NB4 (cell line): ENCODE measurements at regions not wholly inside any gene's neighbourhood (a gene's known extent, or its start where the extent isn't known, plus 50 kb on each side); places are given as distances from the start of the nearest gene placed in this dataset.
A peak's percentile ranks its signal among the peaks of the same experiment; 100 is the strongest.

ENCODE experiments used
- DNase-seq: peaks from one replicate; pipeline ENCODE4 v3.0.0; 2010; ENCODE audit warnings: low read depth
- H3K4me3 ChIP-seq: one replicate; pipeline ENCODE4 v1.5.1; 2011; ENCODE audit warnings: mild to moderate bottlenecking, low read depth, low read length, moderate library complexity
- MYC ChIP-seq: IDR thresholded peaks from 2 replicates; pipeline ENCODE4 v1.6.1; 2011; ENCODE audit warnings: low read depth, low read length
- POLR2A ChIP-seq: IDR thresholded peaks from 2 replicates; pipeline ENCODE4 v1.6.1; 2011; ENCODE audit warnings: mild to moderate bottlenecking; ENCODE audit not compliant: insufficient read length; ENCODE audit errors: extremely low read depth
- TF ChIP-seq, protein P1 (sequence below): IDR thresholded peaks from one replicate; pipeline ENCODE4 v1.5.1; 2012; ENCODE audit warnings: low read depth, low read length
- TF ChIP-seq, protein P2 (sequence below): IDR thresholded peaks from 2 replicates; pipeline ENCODE4 v1.6.1; 2011; ENCODE audit warnings: low read depth, low read length

DNA sequence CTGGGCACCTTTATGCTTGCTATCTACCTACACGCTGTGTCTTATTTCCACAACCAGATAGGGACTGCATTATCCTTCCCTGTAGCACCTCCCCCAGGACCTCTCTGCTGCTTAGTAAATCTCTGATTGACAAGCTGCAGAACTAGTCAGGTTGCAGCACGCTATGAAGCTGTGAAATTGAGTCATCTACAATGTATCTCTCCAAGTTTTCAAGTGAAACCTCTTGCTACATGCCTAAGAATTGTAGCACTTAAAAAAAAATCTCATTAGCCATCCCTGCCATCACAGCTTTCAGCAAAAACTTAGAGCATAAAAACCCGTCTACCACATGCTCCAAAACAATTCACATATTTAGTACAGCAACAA lies 69.7 kb upstream of the FGFR2 start:
- no peak for DNase-seq
- TF ChIP-seq, protein P1, sequence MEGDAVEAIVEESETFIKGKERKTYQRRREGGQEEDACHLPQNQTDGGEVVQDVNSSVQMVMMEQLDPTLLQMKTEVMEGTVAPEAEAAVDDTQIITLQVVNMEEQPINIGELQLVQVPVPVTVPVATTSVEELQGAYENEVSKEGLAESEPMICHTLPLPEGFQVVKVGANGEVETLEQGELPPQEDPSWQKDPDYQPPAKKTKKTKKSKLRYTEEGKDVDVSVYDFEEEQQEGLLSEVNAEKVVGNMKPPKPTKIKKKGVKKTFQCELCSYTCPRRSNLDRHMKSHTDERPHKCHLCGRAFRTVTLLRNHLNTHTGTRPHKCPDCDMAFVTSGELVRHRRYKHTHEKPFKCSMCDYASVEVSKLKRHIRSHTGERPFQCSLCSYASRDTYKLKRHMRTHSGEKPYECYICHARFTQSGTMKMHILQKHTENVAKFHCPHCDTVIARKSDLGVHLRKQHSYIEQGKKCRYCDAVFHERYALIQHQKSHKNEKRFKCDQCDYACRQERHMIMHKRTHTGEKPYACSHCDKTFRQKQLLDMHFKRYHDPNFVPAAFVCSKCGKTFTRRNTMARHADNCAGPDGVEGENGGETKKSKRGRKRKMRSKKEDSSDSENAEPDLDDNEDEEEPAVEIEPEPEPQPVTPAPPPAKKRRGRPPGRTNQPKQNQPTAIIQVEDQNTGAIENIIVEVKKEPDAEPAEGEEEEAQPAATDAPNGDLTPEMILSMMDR = no peak
- TF ChIP-seq MYC (no peak), POLR2A (no peak)
- TF ChIP-seq, protein P2, sequence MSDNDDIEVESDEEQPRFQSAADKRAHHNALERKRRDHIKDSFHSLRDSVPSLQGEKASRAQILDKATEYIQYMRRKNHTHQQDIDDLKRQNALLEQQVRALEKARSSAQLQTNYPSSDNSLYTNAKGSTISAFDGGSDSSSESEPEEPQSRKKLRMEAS = no peak
- no peak overlapping the region for H3K4me3 ChIP-seq

DNA sequence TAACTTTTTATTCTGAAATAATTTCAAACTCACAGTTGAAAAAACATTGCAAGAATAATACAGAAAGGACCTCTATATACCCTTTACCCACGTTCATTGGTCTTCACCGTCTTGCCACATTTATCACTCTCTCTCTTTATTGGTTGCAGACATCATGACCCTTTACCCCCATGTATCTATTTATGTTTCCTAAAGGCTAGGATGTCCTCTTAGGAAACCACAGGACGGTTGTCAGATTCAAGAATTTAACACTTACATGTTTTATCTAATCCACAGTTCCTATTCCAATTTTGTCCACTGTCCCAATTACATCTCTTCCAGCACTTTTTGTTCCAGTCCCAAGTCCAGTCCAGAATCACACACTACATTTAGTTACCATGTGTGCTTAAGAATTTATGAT lies 67.6 kb upstream of the FGFR2 start:
- no peak for TF ChIP-seq POLR2A
- TF ChIP-seq, protein P2 = no peak
- DNase-seq = no peak
- H3K4me3 ChIP-seq = no peak overlapping the region

DNA sequence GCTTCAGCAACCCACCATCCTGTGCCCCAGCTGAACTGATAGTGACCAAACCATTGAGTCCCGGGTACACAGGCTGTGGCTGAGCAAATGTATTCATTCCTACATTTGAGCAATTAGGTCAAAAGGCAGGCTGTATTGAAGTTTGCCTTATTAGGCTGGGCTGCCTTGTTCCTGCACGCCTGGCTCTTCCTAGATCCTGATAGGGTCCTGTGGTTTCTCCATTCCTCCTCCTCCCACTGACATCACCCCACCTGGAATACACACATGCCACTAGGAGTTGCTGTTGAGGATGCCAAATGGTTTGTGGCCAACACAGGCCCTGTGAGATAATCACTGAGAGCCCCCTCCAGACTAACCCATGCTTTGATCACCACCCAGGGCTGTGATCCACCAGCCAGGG lies 66.4 kb upstream of the FGFR2 start:
- no peak for DNase-seq
- H3K4me3 ChIP-seq = no peak overlapping the region
- TF ChIP-seq, protein P1 = no peak
- TF ChIP-seq MYC (no peak), POLR2A (no peak)
- TF ChIP-seq, protein P2 = no peak

DNA sequence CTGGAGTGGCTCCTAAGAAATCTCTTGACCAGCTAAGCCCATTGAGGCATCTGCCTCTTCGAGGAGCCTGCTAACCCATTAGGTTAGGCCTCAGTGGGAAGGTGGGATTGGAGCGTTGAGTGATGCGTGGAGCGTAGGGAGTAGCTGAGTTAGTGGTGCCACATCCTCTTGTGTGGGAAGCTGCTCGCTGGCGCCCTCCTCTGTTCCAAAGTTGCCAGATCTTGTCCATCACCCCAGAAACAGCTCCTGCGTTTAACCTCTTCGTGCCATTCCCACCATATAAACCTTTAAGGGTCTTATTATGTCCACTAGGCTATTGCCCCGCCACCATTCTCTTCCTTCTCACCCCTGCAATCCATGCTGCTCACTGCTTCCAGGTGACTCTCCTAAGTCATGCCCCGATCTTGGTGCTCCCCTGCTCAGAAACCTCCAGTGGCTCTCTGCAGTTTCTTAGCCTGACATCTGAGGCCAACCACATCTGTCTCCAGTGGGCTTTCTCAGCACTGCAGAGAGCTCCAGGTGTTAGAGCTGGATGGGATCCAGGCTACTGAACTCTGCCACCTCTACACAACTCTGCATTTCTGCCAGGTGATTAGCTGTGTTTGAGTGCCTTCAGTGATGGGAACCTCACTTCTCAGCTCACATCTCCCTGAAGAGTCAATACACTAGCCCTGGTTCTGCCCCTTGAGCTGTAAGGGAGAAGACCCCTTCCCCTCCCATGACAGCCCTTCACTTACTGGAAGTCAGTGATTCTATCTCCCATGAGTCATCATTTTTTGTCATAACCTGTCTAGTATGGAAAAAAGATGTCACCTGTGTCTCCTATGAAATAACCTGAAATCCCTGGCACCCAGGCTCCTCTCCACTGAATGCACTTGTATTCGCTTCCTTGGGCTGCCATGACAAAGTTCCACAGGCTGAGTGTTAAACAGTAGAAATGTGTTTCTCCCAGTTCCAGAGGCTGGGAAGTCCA lies 65.0 kb upstream of the FGFR2 start:
- peak; percentile 45 for DNase-seq
- H3K4me3 ChIP-seq = no peak overlapping the region
- TF ChIP-seq, protein P1 = peak; percentile 66
- TF ChIP-seq POLR2A = no peak

DNA sequence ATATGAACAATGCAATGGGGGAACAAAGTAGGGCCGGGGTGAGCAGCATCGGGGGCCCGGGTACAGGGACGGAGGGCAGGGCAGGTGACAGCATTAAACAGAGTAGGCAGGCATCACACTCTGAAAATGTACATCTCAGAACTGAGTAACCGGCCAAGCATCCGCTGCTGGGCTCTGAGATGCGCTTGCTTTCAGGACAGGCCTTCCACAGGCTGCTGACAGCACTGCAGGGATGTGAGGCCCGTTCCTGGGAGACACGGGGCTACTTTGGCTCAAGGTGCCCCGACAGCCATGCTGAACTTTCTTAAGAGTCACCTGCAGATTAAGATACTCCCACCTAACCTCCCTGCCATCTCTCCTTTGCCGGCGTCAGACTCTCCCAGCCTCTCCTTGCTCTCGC lies 64.3 kb upstream of the FGFR2 start:
- TF ChIP-seq POLR2A = no peak
- TF ChIP-seq, protein P2 = no peak
- no peak for TF ChIP-seq MYC
- TF ChIP-seq, protein P1 = no peak
- no peak for DNase-seq
- no peak overlapping the region for H3K4me3 ChIP-seq

DNA sequence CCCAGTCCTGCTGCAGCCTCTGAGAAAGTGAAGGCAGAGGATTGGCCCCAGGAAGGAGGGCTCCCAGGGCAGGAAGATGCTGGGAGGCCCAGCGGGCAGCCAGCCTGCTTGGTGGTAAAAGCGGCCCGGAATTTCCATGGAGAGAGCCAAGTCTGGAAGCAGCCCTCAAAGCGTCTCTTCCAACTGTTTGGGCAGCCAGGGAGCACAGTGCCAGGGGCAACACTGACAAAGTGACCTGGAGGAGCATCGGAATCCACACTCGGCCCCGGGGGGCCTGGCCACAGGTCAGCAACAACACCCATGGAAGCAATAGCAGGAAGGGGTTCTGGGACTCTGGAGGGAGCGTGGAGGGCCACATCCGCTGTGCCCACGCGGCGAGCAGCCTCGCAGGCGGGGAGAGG lies 63.2 kb upstream of the FGFR2 start:
- H3K4me3 ChIP-seq = no peak overlapping the region
- TF ChIP-seq MYC (no peak), POLR2A (no peak)
- TF ChIP-seq, protein P1 = no peak
- TF ChIP-seq, protein P2 = no peak
- no peak for DNase-seq
